ENCODE measurements at regions not wholly inside any gene's neighbourhood (a gene's known extent, or its start where the extent isn't known, plus 50 kb on each side); places are given as distances from the start of the nearest gene placed in this dataset.

GRCh38 chr11:133747409-133747808, 97.9 kb downstream of the SPATA19 start:
- Histone ChIP-seq H3K27me3 (ENCODE audit: insufficient read depth, low read length) (no peaks in the 10 kb centered on the region), H4K20me1 (ENCODE audit: insufficient read depth, low read length) (no peaks in the 10 kb centered on the region), H3K4me2 (ENCODE audit: low read length) (no peak overlapping the region), H3K36me3 (ENCODE audit: insufficient read depth, low read length) (no peaks in the 10 kb centered on the region), H2AFZ (ENCODE audit: low read length) (no peak overlapping the region), H3K9me3 (ENCODE audit: low read length) (no peaks in the 10 kb centered on the region), H3K9me2 (ENCODE audit: low read depth, low read length) (no peaks in the 10 kb centered on the region), H3F3A (ENCODE audit: insufficient read depth, low read length) (no peaks in the 10 kb centered on the region), H3K4me1 (ENCODE audit: insufficient read depth, low read length, severe bottlenecking) (no peaks in the 10 kb centered on the region), H3K27ac (ENCODE audit: low read depth, low read length, poor library complexity, severe bottlenecking) (no peak overlapping the region), H3K4me3 (ENCODE audit: low read depth, low read length, poor library complexity, severe bottlenecking) (no peak overlapping the region), H3K79me2 (ENCODE audit: insufficient read depth, low read length) (no peaks in the 10 kb centered on the region), H3K9ac (ENCODE audit: low read length) (no peak overlapping the region)
- TF ChIP-seq CTCF (IDR thresholded peaks at IDR 0.05; ENCODE audit: low read length) (no peak), EZH2 (IDR thresholded peaks at IDR 0.05; ENCODE audit: borderline replicate concordance, low read length) (no peak)

DNA sequence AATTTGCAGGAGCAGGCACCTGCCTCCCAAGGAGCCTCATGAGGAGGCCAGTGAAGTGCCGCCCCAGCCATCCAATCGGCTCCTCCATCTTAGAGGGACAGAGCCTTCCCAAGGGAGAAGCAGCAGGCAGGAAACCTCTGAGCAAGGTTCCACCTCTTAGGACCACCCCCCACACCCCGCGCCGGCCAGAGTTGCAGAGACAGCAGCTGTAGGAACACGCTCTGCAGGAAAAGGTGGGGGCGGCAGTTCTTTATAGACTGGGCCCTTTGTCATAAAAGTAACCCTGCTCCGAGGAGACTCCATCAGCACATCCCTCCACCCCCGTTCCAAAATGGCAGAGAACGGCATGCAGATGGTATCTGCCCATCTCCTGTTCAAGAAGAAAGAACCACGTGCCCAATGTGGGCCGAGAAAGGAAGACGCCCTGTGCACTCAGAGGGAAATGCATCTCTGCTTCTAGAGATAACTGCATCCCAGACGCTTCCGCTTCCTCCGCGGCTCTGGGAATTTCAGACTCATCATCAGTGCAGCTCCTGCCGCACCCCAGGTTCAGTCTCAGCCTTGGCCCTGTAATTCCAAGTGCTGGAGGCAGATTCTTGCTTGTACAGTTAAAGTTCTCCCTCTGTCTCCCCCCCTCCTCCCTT, 98.5 kb downstream of the SPATA19 start:
- no peaks in the 10 kb centered on the region for H3K36me3 ChIP-seq (ENCODE audit: insufficient read depth, low read length)
- H3K4me2 ChIP-seq (ENCODE audit: low read length) = no peak overlapping the region

DNA sequence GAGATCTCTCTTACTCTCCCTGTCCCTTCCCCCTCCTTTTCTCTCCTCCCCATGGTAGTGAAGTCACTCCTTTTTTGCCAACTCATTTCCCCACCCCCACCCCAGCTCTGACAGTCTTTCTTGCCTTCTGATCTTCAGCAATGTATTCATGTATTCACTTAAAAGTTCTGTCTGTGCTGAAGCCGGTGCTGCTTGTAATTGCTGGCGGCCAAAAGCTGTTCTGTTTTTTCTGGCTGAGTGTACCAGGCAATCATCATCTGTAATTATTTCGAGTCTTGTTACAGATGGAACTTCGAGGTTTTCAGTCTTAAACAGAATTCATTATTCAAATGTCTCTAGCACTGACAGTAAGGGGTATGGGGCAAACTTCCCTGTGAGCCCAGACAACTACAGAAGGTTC, 99.5 kb downstream of the SPATA19 start:
- H3K79me2 ChIP-seq (ENCODE audit: insufficient read depth, low read length) = no peaks in the 10 kb centered on the region
- no peak overlapping the region for H3K4me2 ChIP-seq (ENCODE audit: low read length)
- H3K4me3 ChIP-seq (ENCODE audit: low read depth, low read length, poor library complexity, severe bottlenecking) = no peak overlapping the region
- no peak overlapping the region for H3K27ac ChIP-seq (ENCODE audit: low read depth, low read length, poor library complexity, severe bottlenecking)
- H3K9me3 ChIP-seq (ENCODE audit: low read length) = no peaks in the 10 kb centered on the region
- H3K4me1 ChIP-seq (ENCODE audit: insufficient read depth, low read length, severe bottlenecking) = no peaks in the 10 kb centered on the region
- no peaks in the 10 kb centered on the region for H3F3A ChIP-seq (ENCODE audit: insufficient read depth, low read length)
- no peaks in the 10 kb centered on the region for H3K36me3 ChIP-seq (ENCODE audit: insufficient read depth, low read length)
- no peak for TF ChIP-seq CTCF (IDR thresholded peaks at IDR 0.05; ENCODE audit: low read length)
- no peak for TF ChIP-seq EZH2 (IDR thresholded peaks at IDR 0.05; ENCODE audit: borderline replicate concordance, low read length)
- no peak overlapping the region for H2AFZ ChIP-seq (ENCODE audit: low read length)
- no peaks in the 10 kb centered on the region for H4K20me1 ChIP-seq (ENCODE audit: insufficient read depth, low read length)
- H3K27me3 ChIP-seq (ENCODE audit: insufficient read depth, low read length) = no peaks in the 10 kb centered on the region
- H3K9ac ChIP-seq (ENCODE audit: low read length) = no peak overlapping the region
- no peaks in the 10 kb centered on the region for H3K9me2 ChIP-seq (ENCODE audit: low read depth, low read length)

More for the DNA sequence above, 98.5 kb downstream of the SPATA19 start:
- Histone ChIP-seq H3K9me2 (ENCODE audit: low read depth, low read length) (no peaks in the 10 kb centered on the region), H3K79me2 (ENCODE audit: insufficient read depth, low read length) (no peaks in the 10 kb centered on the region), H3K27me3 (ENCODE audit: insufficient read depth, low read length) (no peaks in the 10 kb centered on the region), H3F3A (ENCODE audit: insufficient read depth, low read length) (no peaks in the 10 kb centered on the region), H3K9me3 (ENCODE audit: low read length) (no peaks in the 10 kb centered on the region), H3K4me3 (ENCODE audit: low read depth, low read length, poor library complexity, severe bottlenecking) (no peak overlapping the region), H2AFZ (ENCODE audit: low read length) (no peak overlapping the region), H4K20me1 (ENCODE audit: insufficient read depth, low read length) (no peaks in the 10 kb centered on the region), H3K4me1 (ENCODE audit: insufficient read depth, low read length, severe bottlenecking) (no peaks in the 10 kb centered on the region), H3K9ac (ENCODE audit: low read length) (no peak overlapping the region), H3K27ac (ENCODE audit: low read depth, low read length, poor library complexity, severe bottlenecking) (no peak overlapping the region)
- TF ChIP-seq CTCF (IDR thresholded peaks at IDR 0.05; ENCODE audit: low read length) (no peak), EZH2 (IDR thresholded peaks at IDR 0.05; ENCODE audit: borderline replicate concordance, low read length) (no peak)
